IMR-90 (cell line): ENCODE measurements at regions not wholly inside any gene's neighbourhood (a gene's known extent, or its start where the extent isn't known, plus 50 kb on each side); places are given as distances from the start of the nearest gene placed in this dataset.

ENCODE experiments used
- ATAC-seq: fragments of 200-7000 bp; cut with Tn5 transposase; 2 replicates; pipeline ENCODE4 v1.9.1; 2020; ENCODE audit warnings: low read depth, mild to moderate bottlenecking, moderate library complexity
- BruUV-seq: library from RNA; stranded (reverse); fragments of 400-500 nt; replicated peaks from 2 replicates; lab custom pipeline; 2021; lab: Mats Ljungman, UMichigan
- CTCF ChIA-PET: fragments of 300-600 bp; formaldehyde crosslinking; extraction: SDS; loops from one replicate; lab custom pipeline; 2021; ENCODE audit warnings: antibody characterized with exemption; lab: Yijun Ruan, JAX
- POLR2A ChIA-PET: fragments of 300-600 bp; sonication (Branson Sonifier 250); formaldehyde crosslinking; loops from one replicate; lab custom pipeline; 2022; ENCODE audit warnings: antibody characterized with exemption; ENCODE audit not compliant: unreplicated experiment; lab: Charles Lee
- DNase-seq: peaks from one replicate; pipeline ENCODE4 v3.0.0; 2013
- H2AFZ ChIP-seq: replicated peaks from 2 replicates; pipeline ENCODE3; 2013; ENCODE audit warnings: low read length, mild to moderate bottlenecking; ENCODE audit not compliant: poor library complexity
- H2AK5ac ChIP-seq: 2 replicates; pipeline ENCODE4 v1.6.1; 2013; ENCODE audit warnings: low read depth, low read length, inconsistent platforms
- H2AK9ac ChIP-seq: replicated peaks from 2 replicates; pipeline ENCODE3; 2013; ENCODE audit warnings: mild to moderate bottlenecking, low read depth, low read length, moderate library complexity; ENCODE audit not compliant: poor library complexity
- H2BK120ac ChIP-seq: 2 replicates; pipeline ENCODE4 v1.6.1; 2013; ENCODE audit warnings: low read depth, low read length, inconsistent platforms
- H2BK15ac ChIP-seq: 3 replicates; pipeline ENCODE4 v1.6.1; 2013; ENCODE audit warnings: low read depth, low read length, inconsistent platforms
- H2BK20ac ChIP-seq: 2 replicates; pipeline ENCODE4 v1.6.1; 2013; ENCODE audit warnings: low read depth, mild to moderate bottlenecking, inconsistent platforms, low read length, moderate library complexity
- H2BK5ac ChIP-seq: 2 replicates; pipeline ENCODE4 v1.6.1; 2013; ENCODE audit warnings: mild to moderate bottlenecking, low read depth, low read length, inconsistent platforms; ENCODE audit not compliant: poor library complexity, severe bottlenecking
- H3K14ac ChIP-seq: replicated peaks from 2 replicates; pipeline ENCODE4 v1.6.1; 2013; ENCODE audit warnings: low read depth, low read length, inconsistent platforms
- H3K18ac ChIP-seq: 2 replicates; pipeline ENCODE4 v1.6.1; 2013; ENCODE audit warnings: low read depth, low read length, control low read depth
- H3K23ac ChIP-seq: 2 replicates; pipeline ENCODE4 v1.6.1; 2013; ENCODE audit warnings: low read depth, low read length, inconsistent platforms
- H3K27ac ChIP-seq: 2 replicates; pipeline ENCODE4 v1.5.1; 2013; ENCODE audit warnings: mild to moderate bottlenecking, control low read depth, low read length; ENCODE audit not compliant: insufficient read depth
- H3K27me3 ChIP-seq: 2 replicates; pipeline ENCODE4 v1.6.1; 2013; ENCODE audit warnings: low read length; ENCODE audit not compliant: control insufficient read depth, insufficient read depth
- H3K36me3 ChIP-seq: 2 replicates; pipeline ENCODE4 v1.6.1; 2013; ENCODE audit warnings: low read length, mixed read lengths; ENCODE audit not compliant: control insufficient read depth, insufficient read depth
- H3K4ac ChIP-seq: 2 replicates; pipeline ENCODE4 v1.6.1; 2013; ENCODE audit warnings: low read depth, low read length, inconsistent platforms
- H3K4me1 ChIP-seq: 2 replicates; pipeline ENCODE4 v1.6.1; 2013; ENCODE audit warnings: low read length, mixed read lengths; ENCODE audit not compliant: control insufficient read depth, insufficient read depth
- H3K4me2 ChIP-seq: 2 replicates; pipeline ENCODE4 v1.6.1; 2013; ENCODE audit warnings: low read depth, mild to moderate bottlenecking, control low read depth, low read length, moderate library complexity
- H3K4me3 ChIP-seq: 2 replicates; pipeline ENCODE4 v1.5.1; 2013; ENCODE audit warnings: low read depth, mild to moderate bottlenecking, control low read depth, low read length, moderate library complexity; ENCODE audit not compliant: insufficient read depth
- H3K56ac ChIP-seq: 2 replicates; pipeline ENCODE4 v1.6.1; 2013; ENCODE audit warnings: low read length, inconsistent platforms; ENCODE audit not compliant: insufficient read depth; ENCODE audit errors: extremely low read depth
- H3K79me1 ChIP-seq, 2 experiments: 2 replicates each; pipeline ENCODE4 v1.6.1; 2013; ENCODE audit warnings: low read length in 2 of 2, inconsistent platforms in 1 of 2, low read depth in 1 of 2
- H3K9ac ChIP-seq: 2 replicates; pipeline ENCODE4 v1.6.1; 2013; ENCODE audit warnings: low read depth, low read length, control low read depth
- H3K9me1 ChIP-seq: 2 replicates; pipeline ENCODE4 v1.6.1; 2013; ENCODE audit warnings: low read length, inconsistent platforms; ENCODE audit not compliant: insufficient read depth
- H3K9me3 ChIP-seq: 2 replicates; pipeline ENCODE4 v1.6.1; 2013; ENCODE audit warnings: low read length; ENCODE audit not compliant: control insufficient read depth, insufficient read depth
- H4K20me1 ChIP-seq: 2 replicates; pipeline ENCODE4 v1.6.1; 2013; ENCODE audit warnings: low read length, inconsistent platforms; ENCODE audit not compliant: insufficient read depth
- H4K5ac ChIP-seq: 2 replicates; pipeline ENCODE4 v1.6.1; 2013; ENCODE audit warnings: mild to moderate bottlenecking, low read depth, low read length, control low read depth
- H4K8ac ChIP-seq, 2 experiments: 2 replicates each; pipeline ENCODE4 v1.6.1; 2013; ENCODE audit warnings: low read depth in 2 of 2, low read length in 2 of 2, control low read depth in 1 of 2, inconsistent platforms in 1 of 2
- H4K91ac ChIP-seq: 2 replicates; pipeline ENCODE4 v1.6.1; 2013; ENCODE audit warnings: low read depth, low read length, inconsistent platforms; ENCODE audit not compliant: insufficient read depth
- CEBPB ChIP-seq: IDR thresholded peaks from 2 replicates; pipeline ENCODE4 v1.6.1; 2012; ENCODE audit warnings: low read depth, low read length, improper control_type of control experiment
- NFE2L2 ChIP-seq: fragments of 150-350 bp; IDR thresholded peaks from 2 replicates; pipeline ENCODE4 v1.6.1; 2016; ENCODE audit warnings: low read depth, mild to moderate bottlenecking, low read length
- RAD21 ChIP-seq: IDR thresholded peaks from 2 replicates; pipeline ENCODE4 v1.6.1; 2012; ENCODE audit warnings: low read length, improper control_type of control experiment
- WGBS, 2 experiments: methylation state at CpG; one replicate each; pipeline versions ENCODE4 v1.1.5 to v1.1.7; 2013; ENCODE audit warnings: missing lambda C conversion rate in 2 of 2; ENCODE audit not compliant: insufficient read length in 1 of 2; ENCODE audit errors: extremely low coverage in 2 of 2; 5-methylcytosine and 5-hydroxymethylcytosine counted together
- dilution Hi-C: fragments of 300-500 bp; cut with HindIII; formaldehyde crosslinking; loops from one replicate; pipeline ENCODE4 v1.14.3; 2018; ENCODE audit warnings: low sequenced_read_pairs; ENCODE audit not compliant: unreplicated experiment
- in situ Hi-C: fragments of 300-500 bp; cut with MboI; formaldehyde crosslinking; loops from 3 replicates; pipeline ENCODE4 v1.14.3; 2019; ENCODE audit warnings: low sequenced_read_pairs, inconsistent platforms, mixed read lengths
- intact Hi-C: fragments of 100-400 bp; cut with micrococcal nuclease; formaldehyde crosslinking; loops from 2 replicates; pipeline ENCODE4 v1.10.0; 2022
- TF ChIP-seq, protein P1 (sequence below): conservative IDR thresholded peaks from 2 replicates; pipeline ENCODE4 v1.5.1; 2012; ENCODE audit warnings: mild to moderate bottlenecking, low read depth, low read length, improper control_type of control experiment

DNA sequence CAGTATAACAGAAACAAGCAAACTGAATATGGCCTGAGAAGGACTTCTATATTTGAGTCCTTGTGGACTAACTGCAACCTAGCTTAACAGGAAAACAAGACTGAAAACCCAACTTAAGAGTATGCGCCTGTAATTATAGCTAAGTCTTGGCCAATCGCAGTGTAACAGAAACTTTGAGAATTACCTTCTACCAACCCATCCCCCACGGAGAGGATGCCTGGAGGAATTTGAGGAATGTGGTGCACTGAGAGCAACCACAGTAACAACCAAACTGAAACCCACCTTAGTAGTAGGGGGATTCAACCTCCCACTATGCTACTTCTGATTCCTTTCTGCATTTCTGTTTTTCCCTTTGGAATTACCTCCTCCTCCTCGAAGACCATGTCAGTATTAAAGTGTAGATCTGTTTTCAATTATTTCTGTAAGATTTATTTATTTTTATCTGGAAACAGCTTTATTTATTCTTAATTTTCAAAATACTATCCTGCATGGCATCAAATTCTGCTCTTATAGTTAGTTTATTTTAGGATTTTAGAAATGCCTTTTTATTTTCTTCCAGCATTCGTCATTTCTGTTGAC lies 393.6 kb downstream of the KCNA4 start:
- Histone ChIP-seq H4K91ac (no peak overlapping the region), H2BK120ac (no peak overlapping the region), H3K23ac (no peak overlapping the region), H3K9me1 (no peaks in the 10 kb centered on the region), H2AK5ac (no peak overlapping the region), H2BK5ac (no peak overlapping the region), H4K20me1 (no peaks in the 10 kb centered on the region), H3K4me2 (no peak overlapping the region), H3K14ac (no peak overlapping the region), H3K9me3 (no peaks in the 10 kb centered on the region), H3K79me1 (no peaks in the 10 kb centered on the region), H3K27me3 (no peaks in the 10 kb centered on the region), H3K4ac (no peak overlapping the region), H2AK9ac (no peak overlapping the region), H4K5ac (no peak overlapping the region), H3K4me3 (no peak overlapping the region), H3K9ac (no peak overlapping the region), H2AFZ (no peak overlapping the region), H3K18ac (no peak overlapping the region), H3K36me3 (no peaks in the 10 kb centered on the region), H2BK20ac (no peak overlapping the region), H3K56ac (no peak overlapping the region), H4K8ac (no peak overlapping the region), H3K4me1 (no peaks in the 10 kb centered on the region), H3K27ac (no peak overlapping the region), H2BK15ac (no peak overlapping the region)
- dilution Hi-C loops, result no loop called here
- BruUV-seq, result no TSS peak
- no CpG with 5 or more reads among the region's 5 CpGs for WGBS, 2 experiments
- ATAC-seq (no peak), DNase-seq (no peak)
- ChIA-PET POLR2A (no interaction called here), CTCF (no interaction called here)
- intact Hi-C loops, result no loop called here
- TF ChIP-seq, protein P1, sequence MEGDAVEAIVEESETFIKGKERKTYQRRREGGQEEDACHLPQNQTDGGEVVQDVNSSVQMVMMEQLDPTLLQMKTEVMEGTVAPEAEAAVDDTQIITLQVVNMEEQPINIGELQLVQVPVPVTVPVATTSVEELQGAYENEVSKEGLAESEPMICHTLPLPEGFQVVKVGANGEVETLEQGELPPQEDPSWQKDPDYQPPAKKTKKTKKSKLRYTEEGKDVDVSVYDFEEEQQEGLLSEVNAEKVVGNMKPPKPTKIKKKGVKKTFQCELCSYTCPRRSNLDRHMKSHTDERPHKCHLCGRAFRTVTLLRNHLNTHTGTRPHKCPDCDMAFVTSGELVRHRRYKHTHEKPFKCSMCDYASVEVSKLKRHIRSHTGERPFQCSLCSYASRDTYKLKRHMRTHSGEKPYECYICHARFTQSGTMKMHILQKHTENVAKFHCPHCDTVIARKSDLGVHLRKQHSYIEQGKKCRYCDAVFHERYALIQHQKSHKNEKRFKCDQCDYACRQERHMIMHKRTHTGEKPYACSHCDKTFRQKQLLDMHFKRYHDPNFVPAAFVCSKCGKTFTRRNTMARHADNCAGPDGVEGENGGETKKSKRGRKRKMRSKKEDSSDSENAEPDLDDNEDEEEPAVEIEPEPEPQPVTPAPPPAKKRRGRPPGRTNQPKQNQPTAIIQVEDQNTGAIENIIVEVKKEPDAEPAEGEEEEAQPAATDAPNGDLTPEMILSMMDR, result no peak
- TF ChIP-seq NFE2L2 (no peak), RAD21 (no peak), CEBPB (no peak)
- in situ Hi-C loops, result no loop called here
